H9 (cell line): ENCODE measurements at regions not wholly inside any gene's neighbourhood (a gene's known extent, or its start where the extent isn't known, plus 50 kb on each side); places are given as distances from the start of the nearest gene placed in this dataset.

ENCODE experiments used
- DNase-seq: peaks from one replicate; pipeline ENCODE4 v3.0.0-alpha.2; 2017
- H2AFZ ChIP-seq: one replicate; pipeline ENCODE4 v1.6.1; 2013; ENCODE audit warnings: mild to moderate bottlenecking, low read length, control low read depth, moderate library complexity
- H2AK5ac ChIP-seq: 2 replicates; pipeline ENCODE4 v1.6.1; 2013; ENCODE audit warnings: low read length, control low read depth, mixed read lengths; ENCODE audit not compliant: insufficient read length
- H2BK120ac ChIP-seq: one replicate; pipeline ENCODE4 v1.6.1; 2013; ENCODE audit warnings: low read depth, mild to moderate bottlenecking, low read length, control low read depth, inconsistent platforms; ENCODE audit not compliant: poor library complexity, severe bottlenecking
- H2BK12ac ChIP-seq: 2 replicates; pipeline ENCODE4 v1.6.1; 2013; ENCODE audit warnings: low read length, control low read depth, mixed read lengths, low read depth; ENCODE audit not compliant: insufficient read length
- H2BK15ac ChIP-seq: 2 replicates; pipeline ENCODE4 v1.6.1; 2013; ENCODE audit warnings: low read depth, low read length, control low read depth
- H2BK20ac ChIP-seq: one replicate; pipeline ENCODE4 v1.6.1; 2013; ENCODE audit warnings: low read depth, mild to moderate bottlenecking, low read length, control low read depth, inconsistent platforms; ENCODE audit not compliant: poor library complexity, severe bottlenecking
- H2BK5ac ChIP-seq: 2 replicates; pipeline ENCODE4 v1.6.1; 2013; ENCODE audit warnings: low read length, control low read depth, mixed read lengths; ENCODE audit not compliant: insufficient read length
- H3K14ac ChIP-seq: 2 replicates; pipeline ENCODE4 v1.6.1; 2013; ENCODE audit warnings: low read length, control low read depth; ENCODE audit not compliant: insufficient read depth
- H3K18ac ChIP-seq: 2 replicates; pipeline ENCODE4 v1.6.1; 2013; ENCODE audit warnings: low read depth, mild to moderate bottlenecking, mixed read lengths, low read length, control low read depth; ENCODE audit not compliant: insufficient read length
- H3K23ac ChIP-seq: 2 replicates; pipeline ENCODE4 v1.6.1; 2013; ENCODE audit warnings: low read length, control low read depth, mixed read lengths, low read depth; ENCODE audit not compliant: insufficient read length
- H3K23me2 ChIP-seq: 2 replicates; pipeline ENCODE4 v1.6.1; 2013; ENCODE audit warnings: low read depth, mild to moderate bottlenecking, mixed read lengths, low read length, control low read depth; ENCODE audit not compliant: insufficient read length, poor library complexity, severe bottlenecking
- H3K27ac ChIP-seq: 2 replicates; pipeline ENCODE4 v1.5.1; 2013; ENCODE audit warnings: low read length, control low read depth, mixed read lengths, low read depth; ENCODE audit not compliant: insufficient read length
- H3K27me3 ChIP-seq: 2 replicates; pipeline ENCODE4 v1.6.1; 2013; ENCODE audit warnings: low read length, control low read depth, inconsistent platforms; ENCODE audit not compliant: insufficient read depth
- H3K4ac ChIP-seq: 2 replicates; pipeline ENCODE4 v1.6.1; 2013; ENCODE audit warnings: low read depth, mild to moderate bottlenecking, control low read depth, inconsistent platforms, low read length, moderate library complexity
- H3K4me1 ChIP-seq: 2 replicates; pipeline ENCODE4 v1.6.1; 2013; ENCODE audit warnings: low read length, control low read depth, inconsistent platforms; ENCODE audit not compliant: insufficient read depth
- H3K4me2 ChIP-seq: 2 replicates; pipeline ENCODE4 v1.6.1; 2013; ENCODE audit warnings: low read length, control low read depth, mixed read lengths; ENCODE audit not compliant: insufficient read length, insufficient read depth
- H3K56ac ChIP-seq: 2 replicates; pipeline ENCODE4 v1.6.1; 2013; ENCODE audit warnings: low read depth, mild to moderate bottlenecking, mixed read lengths, low read length, control low read depth; ENCODE audit not compliant: insufficient read length
- H3K79me1 ChIP-seq: 2 replicates; pipeline ENCODE4 v1.6.1; 2013; ENCODE audit warnings: low read depth, mild to moderate bottlenecking, moderate library complexity, low read length, control low read depth, inconsistent platforms; ENCODE audit not compliant: insufficient read depth, poor library complexity, severe bottlenecking
- H3K79me2 ChIP-seq: 2 replicates; pipeline ENCODE4 v1.6.1; 2013; ENCODE audit warnings: low read length, control low read depth, inconsistent platforms; ENCODE audit not compliant: insufficient read depth
- H3K9ac ChIP-seq: 2 replicates; pipeline ENCODE4 v1.6.1; 2013; ENCODE audit warnings: low read length, control low read depth, mixed read lengths; ENCODE audit not compliant: insufficient read length; ENCODE audit errors: extremely low read depth
- H3K9me3 ChIP-seq: one replicate; pipeline ENCODE4 v1.6.1; 2013; ENCODE audit warnings: low read depth, low read length, inconsistent platforms; ENCODE audit not compliant: control insufficient read depth
- H3T11ph ChIP-seq: one replicate; pipeline ENCODE4 v1.6.1; 2013; ENCODE audit warnings: mild to moderate bottlenecking, low read length, control low read depth, inconsistent platforms
- H4K20me1 ChIP-seq: one replicate; pipeline ENCODE4 v1.6.1; 2013; ENCODE audit not compliant: control insufficient read depth, insufficient read length, insufficient read depth
- H4K5ac ChIP-seq: 2 replicates; pipeline ENCODE4 v1.6.1; 2013; ENCODE audit warnings: low read depth, mild to moderate bottlenecking, mixed read lengths, low read length, control low read depth; ENCODE audit not compliant: insufficient read length
- H4K8ac ChIP-seq: replicated peaks from 2 replicates; pipeline ENCODE4 v1.6.1; 2013; ENCODE audit warnings: low read length, control low read depth, mixed read lengths, low read depth; ENCODE audit not compliant: insufficient read length
- H4K91ac ChIP-seq: 2 replicates; pipeline ENCODE4 v1.6.1; 2013; ENCODE audit warnings: low read depth, mild to moderate bottlenecking, moderate library complexity, mixed read lengths, low read length, control low read depth; ENCODE audit not compliant: insufficient read length
- H3K27ac Mint-ChIP-seq, 3 experiments: 2 replicates in 2 of 3; 3 replicates in 1 of 3; pipeline ENCODE4 v1.8.0; 2020 to 2021; ENCODE audit warnings: mixed read lengths in 3 of 3, mild to moderate bottlenecking in 1 of 3, moderate library complexity in 1 of 3
- H3K27me3 Mint-ChIP-seq: 2 replicates; pipeline ENCODE4 v1.8.0; 2021; ENCODE audit warnings: low read depth, mild to moderate bottlenecking, moderate library complexity, mixed read lengths
- H3K36me3 Mint-ChIP-seq, 3 experiments: 2 replicates in 2 of 3; 3 replicates in 1 of 3; pipeline ENCODE4 v1.8.0; 2020 to 2021; ENCODE audit warnings: low read depth in 3 of 3, mixed read lengths in 3 of 3; ENCODE audit not compliant: insufficient read depth in 1 of 3
- H3K4me1 Mint-ChIP-seq, 2 experiments: 2 replicates each; pipeline ENCODE4 v1.8.0; 2020; ENCODE audit warnings: mixed read lengths in 2 of 2
- H3K4me3 Mint-ChIP-seq, 2 experiments: 2 replicates in 1 of 2; 3 replicates in 1 of 2; pipeline ENCODE4 v1.8.0; 2020 to 2021; ENCODE audit warnings: mild to moderate bottlenecking in 2 of 2, mixed read lengths in 2 of 2, moderate library complexity in 1 of 2
- H3K9me3 Mint-ChIP-seq, 2 experiments: 2 replicates in 1 of 2; 3 replicates in 1 of 2; pipeline ENCODE4 v1.8.0; 2020; ENCODE audit warnings: mild to moderate bottlenecking in 2 of 2, mixed read lengths in 2 of 2, moderate library complexity in 1 of 2
- CTCF ChIP-seq: fragments of 200-600 bp; sonication (generic); conservative IDR thresholded peaks from 3 replicates; pipeline ENCODE4 v1.8.0; 2021; ENCODE audit warnings: antibody characterized with exemption, mild to moderate bottlenecking
- WGBS: extraction: QIAGEN DNeasy Blood & Tissue Kit; methylation state at CpG from one replicate; pipeline ENCODE4 v1.1.7; 2013; ENCODE audit warnings: missing lambda C conversion rate, low lambda C conversion rate, mixed read lengths; ENCODE audit not compliant: insufficient read length; ENCODE audit errors: extremely low coverage; 5-methylcytosine and 5-hydroxymethylcytosine counted together

- no peak overlapping the region for H3K27ac ChIP-seq
- H3K27ac Mint-ChIP-seq, result no peak overlapping the region
Measured at GRCh38 chr4:114465766-114466165, 132.8 kb upstream of the UGT8 start.

More at GRCh38 chr4:114465766-114466165, 132.8 kb upstream of the UGT8 start:
- Mint-ChIP-seq H3K4me3 (no peak overlapping the region), H3K9me3 (no peaks in the 10 kb centered on the region; a peak in 1 of 5 replicates), H3K36me3 (no peaks in the 10 kb centered on the region; a peak in 1 of 7 replicates), H3K4me1 (peaks cover under 1% of the 10 kb centered on the region in 2 experiments; a peak in 3 of 4 replicates), H3K27me3 (no peaks in the 10 kb centered on the region)
- no peak overlapping the region for H2BK120ac ChIP-seq
- H3K14ac ChIP-seq, result no peak overlapping the region
- no CpG with 5 or more reads among the region's 1 CpG for WGBS
- H2AK5ac ChIP-seq, result no peak overlapping the region
- no peak overlapping the region for H3K4me2 ChIP-seq
- no peak overlapping the region for H2BK15ac ChIP-seq
- no peak overlapping the region for H4K91ac ChIP-seq
- no peaks in the 10 kb centered on the region for H3K23me2 ChIP-seq
- H3K4me1 ChIP-seq, result no peaks in the 10 kb centered on the region
- no peak overlapping the region for H3K4ac ChIP-seq
- no peak overlapping the region for H3T11ph ChIP-seq
- no peak overlapping the region for H2BK12ac ChIP-seq
- H2BK5ac ChIP-seq, result no peak overlapping the region
- H3K9ac ChIP-seq, result no peak overlapping the region
- no peak overlapping the region for H3K56ac ChIP-seq
- H4K5ac ChIP-seq, result no peak overlapping the region
- no peaks in the 10 kb centered on the region for H3K27me3 ChIP-seq
- no peaks in the 10 kb centered on the region for H4K20me1 ChIP-seq
- no peak overlapping the region for H2AFZ ChIP-seq
- no peaks in the 10 kb centered on the region for H3K79me1 ChIP-seq
- H2BK20ac ChIP-seq, result no peak overlapping the region
- no peak for TF ChIP-seq CTCF
- H3K9me3 ChIP-seq, result no peaks in the 10 kb centered on the region
- no peak for DNase-seq
- no peak overlapping the region for H3K18ac ChIP-seq
- no peak overlapping the region for H3K23ac ChIP-seq
- no peak overlapping the region for H4K8ac ChIP-seq
- no peaks in the 10 kb centered on the region for H3K79me2 ChIP-seq
